Astrocyte (in vitro differentiated cells and primary cell): ENCODE measurements at regions not wholly inside any gene's neighbourhood (a gene's known extent, or its start where the extent isn't known, plus 50 kb on each side); places are given as distances from the start of the nearest gene placed in this dataset.

Experiments
- DNase-seq: peaks from one replicate; pipeline ENCODE4 v3.0.0-alpha.2; 2010; ENCODE audit warnings: low read depth
- FAIRE-seq: peaks from 2 replicates; lab custom pipeline; 2011; peaks lifted over from hg19 to GRCh38; lab: Jason Lieb, UNC
- H2AFZ ChIP-seq: 2 replicates; pipeline ENCODE4 v1.6.0; 2012; ENCODE audit warnings: low read depth, low read length, inconsistent platforms
- H3K27ac ChIP-seq: 2 replicates; pipeline ENCODE4 v1.5.1; 2011; ENCODE audit warnings: low read depth, low read length, inconsistent platforms
- H3K27me3 ChIP-seq: 2 replicates; pipeline ENCODE4 v1.6.0; 2011; ENCODE audit warnings: low read length, inconsistent platforms; ENCODE audit not compliant: insufficient read depth
- H3K36me3 ChIP-seq: 2 replicates; pipeline ENCODE4 v1.5.1; 2011; ENCODE audit warnings: low read length, inconsistent platforms; ENCODE audit not compliant: insufficient read depth
- H3K4me1 ChIP-seq: 2 replicates; pipeline ENCODE4 v1.5.1; 2011; ENCODE audit warnings: low read length, inconsistent platforms; ENCODE audit not compliant: insufficient read depth
- H3K4me2 ChIP-seq: 2 replicates; pipeline ENCODE4 v1.6.0; 2012; ENCODE audit warnings: low read length, inconsistent platforms
- H3K4me3 ChIP-seq: 2 replicates; pipeline ENCODE4 v1.5.1; 2011; ENCODE audit warnings: low read depth, mild to moderate bottlenecking, low read length, inconsistent platforms; ENCODE audit not compliant: insufficient read depth
- H3K79me2 ChIP-seq: 2 replicates; pipeline ENCODE4 v1.6.0; 2012; ENCODE audit warnings: mild to moderate bottlenecking, low read length, inconsistent platforms; ENCODE audit not compliant: insufficient read depth
- H3K9ac ChIP-seq: 2 replicates; pipeline ENCODE4 v1.6.0; 2012; ENCODE audit warnings: mild to moderate bottlenecking, low read length, inconsistent platforms
- H3K9me3 ChIP-seq: 2 replicates; pipeline ENCODE4 v1.5.1; 2012; ENCODE audit warnings: low read depth, mild to moderate bottlenecking, low read length, inconsistent platforms; ENCODE audit not compliant: insufficient read depth
- H4K20me1 ChIP-seq: 2 replicates; pipeline ENCODE4 v1.6.0; 2012; ENCODE audit warnings: low read length, inconsistent platforms; ENCODE audit not compliant: insufficient read depth
- H3K27ac Mint-ChIP-seq: one replicate; pipeline ENCODE4 v1.8.0; 2021; ENCODE audit warnings: mild to moderate bottlenecking, mixed read lengths; ENCODE audit not compliant: unreplicated experiment
- H3K27me3 Mint-ChIP-seq: one replicate; pipeline ENCODE4 v1.8.0; 2021; ENCODE audit warnings: low read depth, mixed read lengths; ENCODE audit not compliant: unreplicated experiment
- H3K36me3 Mint-ChIP-seq: one replicate; pipeline ENCODE4 v1.8.0; 2021; ENCODE audit warnings: low read depth, mixed read lengths; ENCODE audit not compliant: unreplicated experiment
- H3K4me1 Mint-ChIP-seq: one replicate; pipeline ENCODE4 v1.8.0; 2021; ENCODE audit warnings: low read depth, mixed read lengths; ENCODE audit not compliant: unreplicated experiment
- H3K4me3 Mint-ChIP-seq: one replicate; pipeline ENCODE4 v1.8.0; 2021; ENCODE audit warnings: mild to moderate bottlenecking, moderate library complexity, mixed read lengths; ENCODE audit not compliant: unreplicated experiment
- H3K9me3 Mint-ChIP-seq: one replicate; pipeline ENCODE4 v1.8.0; 2021; ENCODE audit warnings: mild to moderate bottlenecking, mixed read lengths; ENCODE audit not compliant: unreplicated experiment
- CTCF ChIP-seq: IDR thresholded peaks from 2 replicates; pipeline ENCODE4 v1.5.1; 2011; ENCODE audit warnings: low read depth, mild to moderate bottlenecking, inconsistent platforms, low read length, moderate library complexity; ENCODE audit not compliant: insufficient read depth
- EZH2 ChIP-seq: IDR thresholded peaks from 2 replicates; pipeline ENCODE4 v1.6.1; 2012; ENCODE audit warnings: mild to moderate bottlenecking, low read length, inconsistent platforms; ENCODE audit not compliant: insufficient read depth

DNA sequence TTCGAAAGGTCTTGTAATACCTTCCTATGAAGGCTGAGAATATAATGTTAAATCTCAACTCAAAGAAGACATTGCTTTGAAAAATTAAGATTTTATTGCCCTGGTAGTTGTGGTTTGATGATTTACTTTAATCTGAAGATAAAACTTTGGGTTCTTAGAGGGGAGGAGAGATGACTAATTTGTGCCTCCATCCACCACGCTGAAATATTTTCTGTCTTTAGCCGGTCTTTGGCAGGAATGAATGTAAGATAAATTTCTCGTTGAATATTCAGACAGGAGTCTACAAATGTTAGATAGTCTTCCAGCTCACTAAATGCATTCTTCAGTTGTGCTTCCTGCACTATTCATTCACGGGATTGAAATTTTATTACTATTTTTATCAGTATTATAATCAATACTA lies 844.3 kb upstream of the NR2F2 start:
- peaks cover 3% of the 10 kb centered on the region for H3K4me1 Mint-ChIP-seq
- no peak for TF ChIP-seq CTCF
- TF ChIP-seq EZH2, result no peak
- H3K36me3 Mint-ChIP-seq, result no peaks in the 10 kb centered on the region

DNA sequence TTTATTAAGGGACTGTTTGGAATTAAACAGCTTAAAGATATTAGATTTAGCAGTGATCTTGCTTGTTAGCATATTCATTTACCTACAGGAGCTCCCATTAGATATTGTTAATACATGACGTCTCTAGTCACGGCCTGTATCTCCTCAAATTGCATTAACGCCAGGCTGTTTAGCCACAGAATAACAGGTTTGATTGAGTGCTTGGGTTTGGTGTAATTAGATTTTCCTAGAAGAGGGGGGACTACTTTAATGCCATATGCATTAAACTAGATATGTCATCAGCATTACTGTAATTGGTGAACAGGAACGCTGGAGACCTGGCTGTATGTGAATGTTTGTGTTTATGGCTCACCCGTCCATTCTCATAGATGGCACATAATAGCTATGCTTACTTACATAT lies 841.4 kb upstream of the NR2F2 start:
- H3K4me3 Mint-ChIP-seq, result no peak overlapping the region
- H3K27ac Mint-ChIP-seq, result no peak overlapping the region
- FAIRE-seq (no peak), DNase-seq (no peak)
- H4K20me1 ChIP-seq, result no peaks in the 10 kb centered on the region
- H3K4me2 ChIP-seq, result no peak overlapping the region
- H3K4me1 ChIP-seq, result no peaks in the 10 kb centered on the region
- no peaks in the 10 kb centered on the region for H3K9me3 Mint-ChIP-seq
- H3K36me3 ChIP-seq, result no peaks in the 10 kb centered on the region
- no peak overlapping the region for H3K9ac ChIP-seq
- H3K79me2 ChIP-seq, result no peaks in the 10 kb centered on the region
- no peak for TF ChIP-seq CTCF
- TF ChIP-seq EZH2, result no peak
- H3K9me3 ChIP-seq, result no peaks in the 10 kb centered on the region
- H3K36me3 Mint-ChIP-seq, result no peaks in the 10 kb centered on the region
- H3K27me3 Mint-ChIP-seq, result no peaks in the 10 kb centered on the region
- no peak overlapping the region for H2AFZ ChIP-seq
- no peak overlapping the region for H3K4me3 ChIP-seq
- H3K4me1 Mint-ChIP-seq, result peaks cover 3% of the 10 kb centered on the region
- no peak overlapping the region for H3K27ac ChIP-seq
- H3K27me3 ChIP-seq, result no peaks in the 10 kb centered on the region

More for the DNA sequence above, 844.3 kb upstream of the NR2F2 start:
- FAIRE-seq (no peak), DNase-seq (peak; percentile 78)
- Histone ChIP-seq H3K9ac (no peak overlapping the region), H3K36me3 (no peaks in the 10 kb centered on the region), H3K9me3 (no peaks in the 10 kb centered on the region), H3K4me2 (no peak overlapping the region), H3K4me3 (no peak overlapping the region), H3K4me1 (no peaks in the 10 kb centered on the region), H3K27ac (no peak overlapping the region), H2AFZ (no peak overlapping the region), H4K20me1 (no peaks in the 10 kb centered on the region), H3K27me3 (no peaks in the 10 kb centered on the region), H3K79me2 (no peaks in the 10 kb centered on the region)
- Mint-ChIP-seq H3K27ac (no peak overlapping the region), H3K4me3 (no peak overlapping the region), H3K9me3 (no peaks in the 10 kb centered on the region), H3K27me3 (no peaks in the 10 kb centered on the region)

- H3K9me3 ChIP-seq, result no peaks in the 10 kb centered on the region
- H4K20me1 ChIP-seq, result no peaks in the 10 kb centered on the region
- TF ChIP-seq EZH2 (no peak), CTCF (no peak)
- FAIRE-seq (no peak), DNase-seq (no peak)
- no peak overlapping the region for H3K9ac ChIP-seq
- Mint-ChIP-seq H3K27ac (no peak overlapping the region), H3K4me3 (no peak overlapping the region), H3K27me3 (no peaks in the 10 kb centered on the region), H3K36me3 (no peaks in the 10 kb centered on the region), H3K9me3 (peaks cover 3% of the 10 kb centered on the region), H3K4me1 (no peaks in the 10 kb centered on the region)
- no peaks in the 10 kb centered on the region for H3K79me2 ChIP-seq
- no peak overlapping the region for H3K27ac ChIP-seq
- H3K4me2 ChIP-seq, result no peak overlapping the region
- no peak overlapping the region for H3K4me3 ChIP-seq
- H3K4me1 ChIP-seq, result no peaks in the 10 kb centered on the region
- no peak overlapping the region for H2AFZ ChIP-seq
- H3K27me3 ChIP-seq, result no peaks in the 10 kb centered on the region
- H3K36me3 ChIP-seq, result no peaks in the 10 kb centered on the region
Observed at GRCh38 chr15:95492388-95493070, 838.0 kb upstream of the NR2F2 start.
